IMR-90 (cell line): ENCODE measurements at regions not wholly inside any gene's neighbourhood (a gene's known extent, or its start where the extent isn't known, plus 50 kb on each side); places are given as distances from the start of the nearest gene placed in this dataset.

ENCODE experiments used
- ATAC-seq: fragments of 200-7000 bp; cut with Tn5 transposase; 2 replicates; pipeline ENCODE4 v1.9.1; 2020; ENCODE audit warnings: low read depth, mild to moderate bottlenecking, moderate library complexity
- BruUV-seq: library from RNA; stranded (reverse); fragments of 400-500 nt; replicated peaks from 2 replicates; lab custom pipeline; 2021; lab: Mats Ljungman, UMichigan
- CTCF ChIA-PET: fragments of 300-600 bp; formaldehyde crosslinking; extraction: SDS; loops from one replicate; lab custom pipeline; 2021; ENCODE audit warnings: antibody characterized with exemption; lab: Yijun Ruan, JAX
- POLR2A ChIA-PET: fragments of 300-600 bp; sonication (Branson Sonifier 250); formaldehyde crosslinking; loops from one replicate; lab custom pipeline; 2022; ENCODE audit warnings: antibody characterized with exemption; ENCODE audit not compliant: unreplicated experiment; lab: Charles Lee
- DNase-seq: peaks from one replicate; pipeline ENCODE4 v3.0.0; 2013
- H2AFZ ChIP-seq: replicated peaks from 2 replicates; pipeline ENCODE3; 2013; ENCODE audit warnings: low read length, mild to moderate bottlenecking; ENCODE audit not compliant: poor library complexity
- H2AK5ac ChIP-seq: 2 replicates; pipeline ENCODE4 v1.6.1; 2013; ENCODE audit warnings: low read depth, low read length, inconsistent platforms
- H2AK9ac ChIP-seq: replicated peaks from 2 replicates; pipeline ENCODE3; 2013; ENCODE audit warnings: mild to moderate bottlenecking, low read depth, low read length, moderate library complexity; ENCODE audit not compliant: poor library complexity
- H2BK120ac ChIP-seq: 2 replicates; pipeline ENCODE4 v1.6.1; 2013; ENCODE audit warnings: low read depth, low read length, inconsistent platforms
- H2BK15ac ChIP-seq: 3 replicates; pipeline ENCODE4 v1.6.1; 2013; ENCODE audit warnings: low read depth, low read length, inconsistent platforms
- H2BK20ac ChIP-seq: 2 replicates; pipeline ENCODE4 v1.6.1; 2013; ENCODE audit warnings: low read depth, mild to moderate bottlenecking, inconsistent platforms, low read length, moderate library complexity
- H2BK5ac ChIP-seq: 2 replicates; pipeline ENCODE4 v1.6.1; 2013; ENCODE audit warnings: mild to moderate bottlenecking, low read depth, low read length, inconsistent platforms; ENCODE audit not compliant: poor library complexity, severe bottlenecking
- H3K14ac ChIP-seq: replicated peaks from 2 replicates; pipeline ENCODE4 v1.6.1; 2013; ENCODE audit warnings: low read depth, low read length, inconsistent platforms
- H3K18ac ChIP-seq: 2 replicates; pipeline ENCODE4 v1.6.1; 2013; ENCODE audit warnings: low read depth, low read length, control low read depth
- H3K23ac ChIP-seq: 2 replicates; pipeline ENCODE4 v1.6.1; 2013; ENCODE audit warnings: low read depth, low read length, inconsistent platforms
- H3K27ac ChIP-seq: 2 replicates; pipeline ENCODE4 v1.5.1; 2013; ENCODE audit warnings: mild to moderate bottlenecking, control low read depth, low read length; ENCODE audit not compliant: insufficient read depth
- H3K27me3 ChIP-seq: 2 replicates; pipeline ENCODE4 v1.6.1; 2013; ENCODE audit warnings: low read length; ENCODE audit not compliant: control insufficient read depth, insufficient read depth
- H3K36me3 ChIP-seq: 2 replicates; pipeline ENCODE4 v1.6.1; 2013; ENCODE audit warnings: low read length, mixed read lengths; ENCODE audit not compliant: control insufficient read depth, insufficient read depth
- H3K4ac ChIP-seq: 2 replicates; pipeline ENCODE4 v1.6.1; 2013; ENCODE audit warnings: low read depth, low read length, inconsistent platforms
- H3K4me1 ChIP-seq: 2 replicates; pipeline ENCODE4 v1.6.1; 2013; ENCODE audit warnings: low read length, mixed read lengths; ENCODE audit not compliant: control insufficient read depth, insufficient read depth
- H3K4me2 ChIP-seq: 2 replicates; pipeline ENCODE4 v1.6.1; 2013; ENCODE audit warnings: low read depth, mild to moderate bottlenecking, control low read depth, low read length, moderate library complexity
- H3K4me3 ChIP-seq: 2 replicates; pipeline ENCODE4 v1.5.1; 2013; ENCODE audit warnings: low read depth, mild to moderate bottlenecking, control low read depth, low read length, moderate library complexity; ENCODE audit not compliant: insufficient read depth
- H3K56ac ChIP-seq: 2 replicates; pipeline ENCODE4 v1.6.1; 2013; ENCODE audit warnings: low read length, inconsistent platforms; ENCODE audit not compliant: insufficient read depth; ENCODE audit errors: extremely low read depth
- H3K79me1 ChIP-seq, 2 experiments: 2 replicates each; pipeline ENCODE4 v1.6.1; 2013; ENCODE audit warnings: low read length in 2 of 2, inconsistent platforms in 1 of 2, low read depth in 1 of 2
- H3K9ac ChIP-seq: 2 replicates; pipeline ENCODE4 v1.6.1; 2013; ENCODE audit warnings: low read depth, low read length, control low read depth
- H3K9me1 ChIP-seq: 2 replicates; pipeline ENCODE4 v1.6.1; 2013; ENCODE audit warnings: low read length, inconsistent platforms; ENCODE audit not compliant: insufficient read depth
- H3K9me3 ChIP-seq: 2 replicates; pipeline ENCODE4 v1.6.1; 2013; ENCODE audit warnings: low read length; ENCODE audit not compliant: control insufficient read depth, insufficient read depth
- H4K20me1 ChIP-seq: 2 replicates; pipeline ENCODE4 v1.6.1; 2013; ENCODE audit warnings: low read length, inconsistent platforms; ENCODE audit not compliant: insufficient read depth
- H4K5ac ChIP-seq: 2 replicates; pipeline ENCODE4 v1.6.1; 2013; ENCODE audit warnings: mild to moderate bottlenecking, low read depth, low read length, control low read depth
- H4K8ac ChIP-seq, 2 experiments: 2 replicates each; pipeline ENCODE4 v1.6.1; 2013; ENCODE audit warnings: low read depth in 2 of 2, low read length in 2 of 2, control low read depth in 1 of 2, inconsistent platforms in 1 of 2
- H4K91ac ChIP-seq: 2 replicates; pipeline ENCODE4 v1.6.1; 2013; ENCODE audit warnings: low read depth, low read length, inconsistent platforms; ENCODE audit not compliant: insufficient read depth
- CEBPB ChIP-seq: IDR thresholded peaks from 2 replicates; pipeline ENCODE4 v1.6.1; 2012; ENCODE audit warnings: low read depth, low read length, improper control_type of control experiment
- CHD1 ChIP-seq: IDR thresholded peaks from 2 replicates; pipeline ENCODE4 v1.6.1; 2012; ENCODE audit warnings: low read depth, low read length, improper control_type of control experiment
- MAFK ChIP-seq: IDR thresholded peaks from 2 replicates; pipeline ENCODE4 v1.6.1; 2012; ENCODE audit warnings: low read depth, low read length, improper control_type of control experiment
- MXI1 ChIP-seq: IDR thresholded peaks from 2 replicates; pipeline ENCODE4 v1.6.1; 2012; ENCODE audit warnings: low read depth, mild to moderate bottlenecking, low read length, moderate library complexity, borderline replicate concordance
- NFE2L2 ChIP-seq: fragments of 150-350 bp; IDR thresholded peaks from 2 replicates; pipeline ENCODE4 v1.6.1; 2016; ENCODE audit warnings: low read depth, mild to moderate bottlenecking, low read length
- RAD21 ChIP-seq: IDR thresholded peaks from 2 replicates; pipeline ENCODE4 v1.6.1; 2012; ENCODE audit warnings: low read length, improper control_type of control experiment
- RFX5 ChIP-seq: IDR thresholded peaks from 2 replicates; pipeline ENCODE4 v1.8.0; 2012; ENCODE audit warnings: low read depth, mild to moderate bottlenecking, low read length, moderate library complexity
- WGBS, 2 experiments: methylation state at CpG; one replicate each; pipeline versions ENCODE4 v1.1.5 to v1.1.7; 2013; ENCODE audit warnings: missing lambda C conversion rate in 2 of 2; ENCODE audit not compliant: insufficient read length in 1 of 2; ENCODE audit errors: extremely low coverage in 2 of 2; 5-methylcytosine and 5-hydroxymethylcytosine counted together
- dilution Hi-C: fragments of 300-500 bp; cut with HindIII; formaldehyde crosslinking; loops from one replicate; pipeline ENCODE4 v1.14.3; 2018; ENCODE audit warnings: low sequenced_read_pairs; ENCODE audit not compliant: unreplicated experiment
- in situ Hi-C: fragments of 300-500 bp; cut with MboI; formaldehyde crosslinking; loops from 3 replicates; pipeline ENCODE4 v1.14.3; 2019; ENCODE audit warnings: low sequenced_read_pairs, inconsistent platforms, mixed read lengths
- intact Hi-C: fragments of 100-400 bp; cut with micrococcal nuclease; formaldehyde crosslinking; loops from 2 replicates; pipeline ENCODE4 v1.10.0; 2022
- TF ChIP-seq, protein P1 (sequence below): fragments of 150-350 bp; IDR thresholded peaks from 2 replicates; pipeline ENCODE4 v1.6.1; 2016; ENCODE audit warnings: low read depth, mild to moderate bottlenecking, low read length, moderate library complexity, borderline replicate concordance

DNA sequence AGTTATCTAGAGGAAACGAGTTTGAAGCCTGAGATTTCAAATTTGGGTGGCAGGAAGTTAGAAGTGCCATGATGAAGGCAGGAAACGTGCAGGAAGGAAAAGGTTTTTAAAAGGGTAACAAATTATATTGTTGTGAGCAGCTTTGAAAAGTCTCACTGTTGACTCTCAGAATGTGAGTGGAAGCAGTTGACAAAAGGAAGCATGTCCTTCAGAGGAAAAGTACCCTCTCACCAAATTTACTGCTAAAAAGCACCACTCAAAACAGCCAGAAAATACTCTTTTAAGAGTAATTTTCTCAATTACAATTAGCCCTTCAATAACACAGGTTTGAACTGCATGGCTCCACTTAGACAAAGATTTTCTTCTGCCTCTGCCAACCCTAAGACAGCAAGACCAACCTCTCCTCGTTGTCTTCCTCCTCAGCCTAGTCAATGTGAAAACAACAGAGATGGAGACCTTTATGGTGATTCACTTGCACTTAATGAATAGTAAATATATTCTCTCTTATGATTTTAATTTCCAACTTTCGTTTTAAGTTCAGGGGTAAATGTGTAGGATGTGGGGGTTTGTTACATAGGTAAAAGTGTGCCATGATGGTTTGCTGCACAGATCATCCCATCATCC is 117.1 kb upstream of the LIPC start:
- Histone ChIP-seq H3K14ac (no peak overlapping the region), H2AK9ac (no peak overlapping the region), H3K79me1 (no peaks in the 10 kb centered on the region), H3K36me3 (no peaks in the 10 kb centered on the region), H2BK120ac (no peak overlapping the region), H2BK15ac (no peak overlapping the region), H3K27ac (no peak overlapping the region), H3K4me3 (no peak overlapping the region), H3K9ac (no peak overlapping the region), H3K18ac (no peak overlapping the region), H3K23ac (no peak overlapping the region), H3K4me2 (no peak overlapping the region), H4K20me1 (no peaks in the 10 kb centered on the region), H3K4me1 (no peaks in the 10 kb centered on the region; the same call in 1 of the 2 replicates), H2AK5ac (no peak overlapping the region), H4K91ac (no peak overlapping the region), H3K9me1 (0 out of 2 replicates have a peak, but pooled peaks cover 3% of the 10 kb centered on the region), H4K8ac (no peak overlapping the region), H3K4ac (no peak overlapping the region), H2BK20ac (no peak overlapping the region), H4K5ac (no peak overlapping the region), H3K9me3 (no peaks in the 10 kb centered on the region), H3K56ac (no peak overlapping the region), H3K27me3 (no peaks in the 10 kb centered on the region), H2BK5ac (no peak overlapping the region), H2AFZ (no peak overlapping the region)
- TF ChIP-seq, protein P1, sequence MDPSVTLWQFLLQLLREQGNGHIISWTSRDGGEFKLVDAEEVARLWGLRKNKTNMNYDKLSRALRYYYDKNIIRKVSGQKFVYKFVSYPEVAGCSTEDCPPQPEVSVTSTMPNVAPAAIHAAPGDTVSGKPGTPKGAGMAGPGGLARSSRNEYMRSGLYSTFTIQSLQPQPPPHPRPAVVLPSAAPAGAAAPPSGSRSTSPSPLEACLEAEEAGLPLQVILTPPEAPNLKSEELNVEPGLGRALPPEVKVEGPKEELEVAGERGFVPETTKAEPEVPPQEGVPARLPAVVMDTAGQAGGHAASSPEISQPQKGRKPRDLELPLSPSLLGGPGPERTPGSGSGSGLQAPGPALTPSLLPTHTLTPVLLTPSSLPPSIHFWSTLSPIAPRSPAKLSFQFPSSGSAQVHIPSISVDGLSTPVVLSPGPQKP: no peak
- TF ChIP-seq MAFK (no peak), CEBPB (no peak), CHD1 (no peak), NFE2L2 (no peak), RFX5 (no peak), RAD21 (no peak), MXI1 (no peak)
- 86% methylated on average over 1 of the region's 4 CpGs; no CpG with 5 or more reads in 1 of the 2 experiments for WGBS, 2 experiments
- BruUV-seq: no TSS peak
- ChIA-PET CTCF (interaction anchor here (1.7 kb wide), 1 partner anchor 18 kb away, joined by 4 read pairs; no protein-coding TSS in a partner anchor), POLR2A (no interaction called here)
- DNase-seq: no peak
- in situ Hi-C loops: no loop called here
- dilution Hi-C loops: no loop called here
- no peak for ATAC-seq
- intact Hi-C loops: no loop called here
